Lower leg skin (tissue), 4 donors: ENCODE measurements at regions not wholly inside any gene's neighbourhood (a gene's known extent, or its start where the extent isn't known, plus 50 kb on each side); places are given as distances from the start of the nearest gene placed in this dataset.

Experiments used
- DNase-seq, 2 donors: peaks; one replicate each; pipeline ENCODE4 v3.0.0-alpha.2; 2019; ENCODE audit warnings: low spot score in 2 of 2
- H3K4me3 ChIP-seq: fragments of 200-600 bp; sonication (generic); 2 replicates; pipeline ENCODE4 v1.5.1; 2017; ENCODE audit warnings: mild to moderate bottlenecking, low read depth; ENCODE audit not compliant: poor library complexity, severe bottlenecking
- CTCF ChIP-seq, 3 donors: fragments of 450-650 bp; IDR thresholded peaks; one replicate each; pipeline ENCODE4 v1.5.1; 2016; ENCODE audit warnings: antibody characterized with exemption in 3 of 3, mild to moderate bottlenecking in 3 of 3, moderate library complexity in 2 of 3
- POLR2A ChIP-seq, 2 donors: fragments of 450-650 bp; IDR thresholded peaks; one replicate each; pipeline ENCODE4 v1.6.1; 2016 to 2017; ENCODE audit warnings: antibody characterized with exemption in 2 of 2, mild to moderate bottlenecking in 1 of 2, moderate library complexity in 1 of 2
- WGBS, 2 donors: methylation state at CpG; one replicate each; pipeline ENCODE4 v1.1.5; 2018; 5-methylcytosine and 5-hydroxymethylcytosine counted together
- intact Hi-C: fragments of 100-400 bp; cut with DNase I; formaldehyde crosslinking; loops from one replicate; pipeline ENCODE4 v1.15.0; 2023; ENCODE audit warnings: low total_unique reads

- intact Hi-C loops: no loop called here
- no peak for DNase-seq
- no peak overlapping the region for H3K4me3 ChIP-seq
- WGBS, 2 donors: 94 to 95% methylated on average over 8 of the region's 8 CpGs
- TF ChIP-seq CTCF (IDR thresholded peaks at IDR 0.05) (no peak), POLR2A (IDR thresholded peaks at IDR 0.05) (no peak)
Observed at GRCh38 chr14:34062353-34062973, 111.6 kb upstream of the EGLN3 start.

DNA sequence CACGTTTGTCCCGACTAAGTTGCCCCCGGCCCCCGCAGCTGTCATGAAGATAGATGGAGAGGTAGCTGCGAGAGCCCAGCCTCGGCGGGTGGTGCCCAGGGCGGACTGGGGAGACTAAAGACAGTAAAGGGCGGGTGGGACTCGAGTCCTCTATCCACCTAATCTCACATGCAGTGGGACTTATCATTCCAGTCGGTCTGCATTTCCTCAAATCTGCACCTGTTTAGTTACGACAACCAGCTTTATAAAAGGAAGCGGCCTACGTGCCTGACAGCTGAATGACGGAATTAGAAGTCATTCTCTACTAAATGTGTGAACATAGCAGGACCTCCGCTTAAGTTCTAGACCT, 109.8 kb upstream of the EGLN3 start:
- H3K4me3 ChIP-seq: peak overlapping the region; percentile 58
- 29 to 33% methylated on average over 16 of the region's 16 CpGs for whole genome bisulfite sequencing, 2 donors
- intact Hi-C loops: no loop called here
- peak in 1 of 2 donors; percentile 32 for DNase-seq
- no peak for TF ChIP-seq POLR2A (IDR thresholded peaks at IDR 0.05)

DNA sequence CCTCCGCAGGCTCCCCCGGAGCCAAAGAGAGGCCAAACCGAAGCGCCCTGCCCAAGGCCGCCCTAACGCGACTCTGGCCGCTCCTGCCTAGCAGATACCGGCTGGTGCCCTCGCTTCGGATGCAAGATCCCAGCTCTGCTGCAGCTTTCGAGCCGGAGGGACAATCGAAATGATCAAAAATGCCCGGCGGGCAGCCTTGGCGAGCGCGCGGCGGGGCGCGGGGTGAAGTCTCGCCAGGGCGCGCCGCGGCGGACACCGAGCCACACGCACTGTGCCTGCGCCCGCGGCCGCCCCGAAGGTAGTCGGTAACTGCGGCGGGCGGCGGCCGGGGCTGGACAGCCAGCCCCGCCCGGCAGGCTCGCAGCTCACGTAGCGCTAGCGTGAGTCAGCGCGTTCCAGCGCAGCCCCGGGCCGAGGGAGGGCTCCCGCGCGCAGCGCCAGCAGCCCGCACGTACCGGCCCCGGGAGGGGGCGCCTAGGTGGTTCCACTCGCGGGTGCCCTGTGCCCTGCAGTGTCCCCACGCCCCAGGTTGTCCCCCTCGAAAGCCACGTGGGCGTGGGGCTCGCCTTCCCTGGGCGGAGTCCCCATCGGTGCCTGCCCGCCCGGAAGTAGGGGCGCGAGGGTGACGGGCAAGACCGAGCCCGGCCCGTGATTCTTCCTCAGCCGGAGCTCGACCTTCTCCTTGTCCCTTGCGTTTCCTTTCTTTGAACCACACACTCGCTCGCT, 109.2 kb upstream of the EGLN3 start:
- 1 to 4% methylated on average over 47 to 48 of the region's 84 CpGs for WGBS, 2 donors
- intact Hi-C loops: no loop called here
- no peak for TF ChIP-seq CTCF (IDR thresholded peaks at IDR 0.05)
- no peak for TF ChIP-seq POLR2A (IDR thresholded peaks at IDR 0.05)
- H3K4me3 ChIP-seq: peak overlapping the region; percentile 58
- DNase-seq: peak; percentile 47 to 93

- H3K4me3 ChIP-seq: peak overlapping the region; percentile 58
- TF ChIP-seq POLR2A (IDR thresholded peaks at IDR 0.05): no peak
- no peak for TF ChIP-seq CTCF (IDR thresholded peaks at IDR 0.05)
- 79% methylated on average over 16 of the region's 16 CpGs for WGBS, 2 donors
- no peak for DNase-seq
- intact Hi-C loops: no loop called here
Observed at GRCh38 chr14:34059037-34059924, 108.4 kb upstream of the EGLN3 start.

DNA sequence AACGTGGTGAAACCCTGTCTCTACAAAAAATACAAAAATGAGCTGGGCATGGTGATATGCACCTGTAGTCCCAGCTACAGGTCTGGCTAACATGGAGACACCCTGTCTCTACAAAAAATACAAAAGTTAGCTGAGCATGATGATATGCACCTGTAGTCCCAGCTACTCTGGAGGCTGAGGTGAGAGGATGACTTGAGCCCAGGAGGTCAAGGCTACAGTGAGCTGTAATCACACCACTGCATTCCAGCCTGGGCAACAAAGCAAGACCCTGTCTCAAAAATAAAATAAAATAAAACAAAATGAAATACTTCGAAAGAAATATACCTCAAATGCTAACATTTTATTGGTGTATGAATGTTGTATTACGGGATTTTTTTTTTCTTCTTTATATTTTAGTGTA, 107.6 kb upstream of the EGLN3 start:
- no peak for TF ChIP-seq POLR2A (IDR thresholded peaks at IDR 0.05)
- TF ChIP-seq CTCF (IDR thresholded peaks at IDR 0.05): no peak
- WGBS, 2 donors: 88 to 93% methylated on average over 3 of the region's 3 CpGs
- intact Hi-C loops: no loop called here
- no peak overlapping the region for H3K4me3 ChIP-seq
- no peak for DNase-seq

- 54 to 71% methylated on average over 1 of the region's 1 CpG for WGBS, 2 donors
- intact Hi-C loops: no loop called here
- H3K4me3 ChIP-seq: no peak overlapping the region
- no peak for DNase-seq
- TF ChIP-seq POLR2A (IDR thresholded peaks at IDR 0.05) (no peak), CTCF (IDR thresholded peaks at IDR 0.05) (no peak)
Observed at GRCh38 chr14:34056046-34056445, 105.2 kb upstream of the EGLN3 start.
